ENCODE measurements at regions not wholly inside any gene's neighbourhood (a gene's known extent, or its start where the extent isn't known, plus 50 kb on each side); places are given as distances from the start of the nearest gene placed in this dataset.

- no peak overlapping the region for H2AFZ ChIP-seq
- intact Hi-C loops (cut with micrococcal nuclease; ENCODE audit: unreplicated experiment) = no loop called here
- ChIA-PET CTCF (no interaction called here), POLR2A (ENCODE audit: unreplicated experiment) (no interaction called here)
- TF ChIP-seq EZH2 (IDR thresholded peaks at IDR 0.05; ENCODE audit: low read depth) (no peak), CTCF (conservative IDR thresholded peaks at IDR 0.05) (no peak)
- no peak overlapping the region for H3K4me3 ChIP-seq
- no peaks in the 10 kb centered on the region for H4K20me1 ChIP-seq (ENCODE audit: insufficient read depth)
- DNase-seq = peak in 1 of 2 experiments; percentile 12
- BruUV-seq (replicated peaks) = no TSS peak
- H3K4me2 ChIP-seq = no peak overlapping the region
- H3K9me2 ChIP-seq (ENCODE audit: insufficient read depth) = no peaks in the 10 kb centered on the region
- H3K36me3 ChIP-seq (ENCODE audit: low read depth) = no peaks in the 10 kb centered on the region
- H3K79me2 ChIP-seq (ENCODE audit: low read depth) = no peaks in the 10 kb centered on the region
- H3K4me1 ChIP-seq (replicated peaks; ENCODE audit: insufficient read depth) = no peaks in the 10 kb centered on the region
- no peaks in the 10 kb centered on the region for H3K9me3 ChIP-seq (ENCODE audit: insufficient read depth, low read depth)
- no peak overlapping the region for H3K27ac ChIP-seq
- no peaks in the 10 kb centered on the region for H3K27me3 ChIP-seq (ENCODE audit: insufficient read depth, low read depth)
- H3F3A ChIP-seq (ENCODE audit: insufficient read depth, low read depth) = no peaks in the 10 kb centered on the region
Measured at GRCh38 chr15:29968099-29968894, 114.5 kb upstream of the GOLGA8J start.

DNA sequence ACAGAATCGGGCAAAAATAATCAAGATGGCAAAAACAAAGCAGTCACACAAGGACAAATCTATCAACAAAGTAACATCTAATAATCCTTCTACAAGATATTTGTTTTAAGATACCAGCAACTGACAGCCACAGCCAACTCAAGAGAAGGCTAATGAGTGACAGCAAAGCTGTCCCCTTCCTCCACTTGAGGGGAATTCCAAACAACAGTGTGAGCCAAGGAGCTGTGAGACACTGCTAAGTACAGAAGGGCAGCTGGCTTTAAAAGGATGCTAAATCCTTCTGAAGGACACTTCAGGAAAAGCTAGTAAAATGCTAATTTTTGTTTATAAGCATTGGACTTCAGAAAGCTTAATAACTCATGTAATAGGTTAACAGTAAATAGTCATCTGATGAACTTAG is 120.3 kb upstream of the GOLGA8J start:
- Histone ChIP-seq H3K79me2 (ENCODE audit: low read depth) (no peaks in the 10 kb centered on the region), H2AFZ (no peak overlapping the region), H3K9me2 (ENCODE audit: insufficient read depth) (no peaks in the 10 kb centered on the region), H3K27ac (no peak overlapping the region), H3K27me3 (ENCODE audit: insufficient read depth, low read depth) (no peaks in the 10 kb centered on the region), H3K9me3 (ENCODE audit: insufficient read depth, low read depth) (no peaks in the 10 kb centered on the region), H3F3A (ENCODE audit: insufficient read depth, low read depth) (no peaks in the 10 kb centered on the region), H4K20me1 (ENCODE audit: insufficient read depth) (no peaks in the 10 kb centered on the region), H3K4me2 (no peak overlapping the region), H3K36me3 (ENCODE audit: low read depth) (no peaks in the 10 kb centered on the region), H3K4me1 (replicated peaks; ENCODE audit: insufficient read depth) (no peaks in the 10 kb centered on the region), H3K4me3 (no peak overlapping the region)
- TF ChIP-seq EZH2 (IDR thresholded peaks at IDR 0.05; ENCODE audit: low read depth) = no peak
- TF ChIP-seq CTCF (conservative IDR thresholded peaks at IDR 0.05) = no peak
- POLR2A ChIA-PET (ENCODE audit: unreplicated experiment) = no interaction called here
- intact Hi-C loops (cut with micrococcal nuclease; ENCODE audit: unreplicated experiment) = no loop called here
- no peak for DNase-seq
- CTCF ChIA-PET = no interaction called here
- BruUV-seq (replicated peaks) = no TSS peak

DNA sequence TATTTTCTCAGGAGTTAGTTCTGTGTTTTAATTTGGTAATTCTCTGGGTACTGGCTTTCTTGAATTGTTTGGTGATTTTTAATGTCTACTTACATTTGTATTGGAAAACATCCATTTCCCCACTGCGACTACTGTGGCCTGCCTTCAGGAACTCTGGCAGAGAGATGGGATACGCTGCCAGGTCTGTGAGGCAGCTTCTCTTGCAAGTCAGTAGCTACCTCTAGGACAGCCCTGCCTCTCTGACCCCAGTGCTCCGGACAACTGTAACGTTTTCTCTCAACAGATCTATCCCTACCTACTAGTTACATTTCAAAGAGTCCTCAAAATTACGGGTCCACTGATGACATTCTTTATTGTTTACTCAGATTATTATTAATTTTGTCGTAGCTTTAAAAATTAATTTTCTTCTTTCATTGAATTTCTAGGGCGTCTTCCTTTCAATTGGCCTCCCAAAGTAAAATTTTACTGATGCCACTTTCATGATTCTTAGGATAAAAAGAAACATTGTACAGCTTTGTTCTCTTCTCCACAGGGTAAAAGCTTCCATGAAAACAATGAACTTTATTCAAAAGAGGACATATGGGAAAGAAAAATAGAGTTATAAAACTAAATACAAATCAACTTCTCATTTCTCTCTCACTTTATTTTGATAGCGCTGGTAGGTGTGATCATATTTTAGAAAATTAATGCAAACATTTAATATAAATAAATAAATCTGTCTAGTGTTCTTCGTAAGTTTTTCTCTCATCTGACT is 123.2 kb upstream of the GOLGA8J start:
- no peaks in the 10 kb centered on the region for H3K27me3 ChIP-seq (ENCODE audit: insufficient read depth, low read depth)
- BruUV-seq (replicated peaks) = no TSS peak
- TF ChIP-seq CTCF (conservative IDR thresholded peaks at IDR 0.05) (no peak), EZH2 (IDR thresholded peaks at IDR 0.05; ENCODE audit: low read depth) (no peak)
- ChIA-PET POLR2A (ENCODE audit: unreplicated experiment) (no interaction called here), CTCF (interaction anchor here (0.7 kb wide), 1 partner anchor 10 kb away, joined by 3 read pairs; no protein-coding TSS in a partner anchor)
- no peaks in the 10 kb centered on the region for H3K9me3 ChIP-seq (ENCODE audit: insufficient read depth, low read depth)
- no peak overlapping the region for H3K27ac ChIP-seq
- no peak overlapping the region for H3K4me3 ChIP-seq
- H3F3A ChIP-seq (ENCODE audit: insufficient read depth, low read depth) = no peaks in the 10 kb centered on the region
- no peaks in the 10 kb centered on the region for H4K20me1 ChIP-seq (ENCODE audit: insufficient read depth)
- H3K4me2 ChIP-seq = no peak overlapping the region
- H3K4me1 ChIP-seq (replicated peaks; ENCODE audit: insufficient read depth) = no peaks in the 10 kb centered on the region
- no peaks in the 10 kb centered on the region for H3K36me3 ChIP-seq (ENCODE audit: low read depth)
- H2AFZ ChIP-seq = no peak overlapping the region
- no peaks in the 10 kb centered on the region for H3K79me2 ChIP-seq (ENCODE audit: low read depth)
- intact Hi-C loops (cut with micrococcal nuclease; ENCODE audit: unreplicated experiment) = no loop called here
- no peaks in the 10 kb centered on the region for H3K9me2 ChIP-seq (ENCODE audit: insufficient read depth)
- DNase-seq = no peak
